ENCODE measurements at regions not wholly inside any gene's neighbourhood (a gene's known extent, or its start where the extent isn't known, plus 50 kb on each side); places are given as distances from the start of the nearest gene placed in this dataset.
"Not testable (repeated sequence)": the region's sequence is repeated elsewhere in the genome, so short reads cannot be mapped to it uniquely, and the experiment has no call there.

- H3K9me3 ChIP-seq: no peaks in the 10 kb centered on the region
- TF ChIP-seq POLR2A (IDR thresholded peaks at IDR 0.05) (no peak), CTCF (IDR thresholded peaks at IDR 0.05) (no peak)
- no peak overlapping the region for H3K4me3 ChIP-seq
- no peak for DNase-seq
- 81 to 83% methylated on average over 5 of the region's 5 CpGs for WGBS, 2 donors
- H3K27ac ChIP-seq: no peak overlapping the region
- H3K36me3 ChIP-seq (ENCODE audit: low read depth, missing control alignments): no peaks in the 10 kb centered on the region
- no peaks in the 10 kb centered on the region for H3K27me3 ChIP-seq
- no peaks in the 10 kb centered on the region for H3K4me1 ChIP-seq
- intact Hi-C loops (cut with DNase I; ENCODE audit: low total_unique reads): no loop called here
These were observed 346.6 kb upstream of the TENM3 start for GRCh38 chr4:181896614-181897013.

DNA sequence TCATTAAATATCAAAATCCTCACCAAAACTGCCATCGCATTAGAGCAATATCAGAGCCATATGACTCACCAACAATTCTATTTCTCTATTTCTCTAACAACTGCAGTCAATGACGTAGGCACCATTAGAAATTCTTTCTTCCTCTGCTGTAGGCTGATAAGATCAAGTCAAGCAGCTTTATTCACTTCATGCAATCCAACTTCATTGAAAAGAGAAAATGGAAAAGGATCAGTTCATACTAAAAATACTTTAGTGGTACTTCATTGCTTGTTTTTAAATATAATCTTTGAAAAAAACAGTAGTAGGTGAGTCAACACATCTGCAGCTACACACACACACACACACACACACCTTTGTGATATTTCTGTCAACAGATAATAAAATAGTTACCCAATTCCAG is 345.3 kb upstream of the TENM3 start:
- intact Hi-C loops (cut with DNase I; ENCODE audit: low total_unique reads): no loop called here
- no peaks in the 10 kb centered on the region for H3K36me3 ChIP-seq (ENCODE audit: low read depth, missing control alignments)
- no peaks in the 10 kb centered on the region for H3K9me3 ChIP-seq
- no peak for DNase-seq
- H3K4me1 ChIP-seq: no peaks in the 10 kb centered on the region
- TF ChIP-seq POLR2A (IDR thresholded peaks at IDR 0.05): no peak
- WGBS, 2 donors: 78 to 88% methylated on average over 2 of the region's 2 CpGs
- no peaks in the 10 kb centered on the region for H3K27me3 ChIP-seq
- no peak overlapping the region for H3K4me3 ChIP-seq
- H3K27ac ChIP-seq: no peak overlapping the region

DNA sequence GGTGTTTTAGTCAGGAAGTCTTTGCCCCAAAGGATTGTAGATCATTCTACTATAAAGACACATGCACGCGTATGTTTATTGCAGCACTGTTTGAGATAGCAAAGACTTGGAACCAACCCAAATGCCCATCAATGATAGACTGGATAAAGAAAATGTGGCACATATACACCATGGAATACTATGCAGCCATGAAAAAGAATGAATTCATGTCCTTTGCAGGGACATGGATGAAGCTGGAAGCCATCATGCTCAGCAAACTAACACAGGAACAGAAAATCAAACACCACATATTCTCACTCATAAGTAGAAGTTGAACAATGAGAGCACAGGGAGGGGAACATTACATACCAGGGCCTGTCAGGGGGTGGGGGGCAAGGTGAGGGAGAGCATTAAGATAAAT is 340.8 kb upstream of the TENM3 start:
- intact Hi-C loops (cut with DNase I; ENCODE audit: low total_unique reads); H3K4me1 ChIP-seq; H3K4me3 ChIP-seq; H3K27me3 ChIP-seq; DNase-seq; H3K27ac ChIP-seq; H3K9me3 ChIP-seq; H3K36me3 ChIP-seq (ENCODE audit: low read depth, missing control alignments): not testable (repeated sequence)
- 89 to 95% methylated on average over 2 of the region's 2 CpGs for WGBS, 2 donors

GRCh38 chr4:181905708-181906107 is 337.5 kb upstream of the TENM3 start:
- Histone ChIP-seq H3K27me3 (no peaks in the 10 kb centered on the region), H3K36me3 (ENCODE audit: low read depth, missing control alignments) (no peaks in the 10 kb centered on the region), H3K4me3 (no peak overlapping the region), H3K9me3 (no peaks in the 10 kb centered on the region), H3K4me1 (no peaks in the 10 kb centered on the region), H3K27ac (no peak overlapping the region)
- no peak for DNase-seq
- intact Hi-C loops (cut with DNase I; ENCODE audit: low total_unique reads): no loop called here
- WGBS, 2 donors: 90 to 94% methylated on average over 4 of the region's 4 CpGs
- no peak for TF ChIP-seq CTCF (IDR thresholded peaks at IDR 0.05)

- WGBS, 2 donors: 73 to 81% methylated on average over 1 of the region's 1 CpG
- TF ChIP-seq CTCF (IDR thresholded peaks at IDR 0.05): no peak
- no peak for TF ChIP-seq POLR2A (IDR thresholded peaks at IDR 0.05)
- intact Hi-C loops (cut with DNase I; ENCODE audit: low total_unique reads): no loop called here
These were observed 335.0 kb upstream of the TENM3 start for GRCh38 chr4:181908168-181908567.

GRCh38 chr4:181909368-181909767 is 333.8 kb upstream of the TENM3 start:
- Histone ChIP-seq H3K27me3 (no peaks in the 10 kb centered on the region), H3K36me3 (ENCODE audit: low read depth, missing control alignments) (no peaks in the 10 kb centered on the region), H3K27ac (no peak overlapping the region), H3K4me3 (no peak overlapping the region), H3K9me3 (no peaks in the 10 kb centered on the region), H3K4me1 (no peaks in the 10 kb centered on the region)
- no peak for TF ChIP-seq CTCF (IDR thresholded peaks at IDR 0.05)
- TF ChIP-seq POLR2A (IDR thresholded peaks at IDR 0.05): no peak
- 76 to 82% methylated on average over 6 of the region's 6 CpGs for WGBS, 2 donors
- intact Hi-C loops (cut with DNase I; ENCODE audit: low total_unique reads): no loop called here
- no peak for DNase-seq

More at GRCh38 chr4:181908168-181908567, 335.0 kb upstream of the TENM3 start:
- Histone ChIP-seq H3K36me3 (ENCODE audit: low read depth, missing control alignments) (no peaks in the 10 kb centered on the region), H3K27ac (no peak overlapping the region), H3K27me3 (no peaks in the 10 kb centered on the region), H3K9me3 (no peaks in the 10 kb centered on the region), H3K4me3 (no peak overlapping the region), H3K4me1 (no peaks in the 10 kb centered on the region)
- no peak for DNase-seq
